ENCODE measurements at regions not wholly inside any gene's neighbourhood (a gene's known extent, or its start where the extent isn't known, plus 50 kb on each side); places are given as distances from the start of the nearest gene placed in this dataset.

GRCh38 chr21:15264084-15264665 is 199.4 kb upstream of the NRIP1 start:
- in situ Hi-C loops (cut with HindIII; ENCODE audit: extremely low pct_ligation_motif_present, low pct_unique_long_range_greater_than_20kb) (no loop called here), intact Hi-C loops (cut with micrococcal nuclease; ENCODE audit: unreplicated experiment) (no loop called here)
- Histone ChIP-seq H3K27ac (ENCODE audit: extremely low read length, insufficient read depth, low read length) (no peak overlapping the region), H3K9ac (ENCODE audit: insufficient read depth, low read depth, low read length) (no peak overlapping the region), H3K4me1 (ENCODE audit: insufficient read depth, low read length) (no peaks in the 10 kb centered on the region), H3K4me2 (ENCODE audit: low read depth, low read length) (no peak overlapping the region), H3K9me3 (ENCODE audit: low read length) (no peaks in the 10 kb centered on the region), H3K79me2 (ENCODE audit: insufficient read depth, low read length) (no peaks in the 10 kb centered on the region), H4K20me1 (ENCODE audit: insufficient read depth, low read length) (no peaks in the 10 kb centered on the region), H3K4me3 (replicated peaks in 1 of 3; ENCODE audit: insufficient read depth in 1 of 3, low read depth in 2 of 3, low read length in 3 of 3) (no peak overlapping the region), H3K36me3 (replicated peaks in 1 of 2; ENCODE audit: control insufficient read depth in 1 of 2, insufficient read depth in 2 of 2, low read length in 2 of 2) (no peaks in the 10 kb centered on the region), H3K27me3 (ENCODE audit: control insufficient read depth in 1 of 2, insufficient read depth in 2 of 2, low read length in 2 of 2) (no peaks in the 10 kb centered on the region), H2AFZ (ENCODE audit: low read length) (no peak overlapping the region)
- CTCF ChIA-PET (ENCODE audit: low intra/inter-chr PET ratio, low total read pairs) = no interaction called here
- DNase-seq (ENCODE audit: low spot score) = no peak
- no TSS peak for BruUV-seq (replicated peaks)
- POLR2A ChIA-PET = no interaction called here
- TF ChIP-seq SETDB1 (CRISPR knock-in tag; IDR thresholded peaks at IDR 0.05; ENCODE audit: borderline replicate concordance) (no peak), TBL1XR1 (IDR thresholded peaks at IDR 0.05; ENCODE audit: borderline replicate concordance, low read length, partially characterized antibody) (no peak), SNAPC5 (CRISPR knock-in tag; IDR thresholded peaks at IDR 0.05; ENCODE audit: borderline replicate concordance) (no peak), MYNN (CRISPR knock-in tag; IDR thresholded peaks at IDR 0.05; ENCODE audit: low read depth) (no peak), HHEX (CRISPR knock-in tag; IDR thresholded peaks at IDR 0.05) (no peak), PITX1 (CRISPR knock-in tag; IDR thresholded peaks at IDR 0.05) (no peak), TBX2 (CRISPR knock-in tag; IDR thresholded peaks at IDR 0.05; ENCODE audit: borderline replicate concordance) (no peak), HMGXB4 (CRISPR knock-in tag; IDR thresholded peaks at IDR 0.05; ENCODE audit: borderline replicate concordance in 1 of 2, low read depth in 1 of 2) (no peak)
- TF ChIP-seq, protein P1, sequence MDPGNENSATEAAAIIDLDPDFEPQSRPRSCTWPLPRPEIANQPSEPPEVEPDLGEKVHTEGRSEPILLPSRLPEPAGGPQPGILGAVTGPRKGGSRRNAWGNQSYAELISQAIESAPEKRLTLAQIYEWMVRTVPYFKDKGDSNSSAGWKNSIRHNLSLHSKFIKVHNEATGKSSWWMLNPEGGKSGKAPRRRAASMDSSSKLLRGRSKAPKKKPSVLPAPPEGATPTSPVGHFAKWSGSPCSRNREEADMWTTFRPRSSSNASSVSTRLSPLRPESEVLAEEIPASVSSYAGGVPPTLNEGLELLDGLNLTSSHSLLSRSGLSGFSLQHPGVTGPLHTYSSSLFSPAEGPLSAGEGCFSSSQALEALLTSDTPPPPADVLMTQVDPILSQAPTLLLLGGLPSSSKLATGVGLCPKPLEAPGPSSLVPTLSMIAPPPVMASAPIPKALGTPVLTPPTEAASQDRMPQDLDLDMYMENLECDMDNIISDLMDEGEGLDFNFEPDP (CRISPR knock-in tag; conservative IDR thresholded peaks at IDR 0.05) = no peak
- TF ChIP-seq, protein P2, sequence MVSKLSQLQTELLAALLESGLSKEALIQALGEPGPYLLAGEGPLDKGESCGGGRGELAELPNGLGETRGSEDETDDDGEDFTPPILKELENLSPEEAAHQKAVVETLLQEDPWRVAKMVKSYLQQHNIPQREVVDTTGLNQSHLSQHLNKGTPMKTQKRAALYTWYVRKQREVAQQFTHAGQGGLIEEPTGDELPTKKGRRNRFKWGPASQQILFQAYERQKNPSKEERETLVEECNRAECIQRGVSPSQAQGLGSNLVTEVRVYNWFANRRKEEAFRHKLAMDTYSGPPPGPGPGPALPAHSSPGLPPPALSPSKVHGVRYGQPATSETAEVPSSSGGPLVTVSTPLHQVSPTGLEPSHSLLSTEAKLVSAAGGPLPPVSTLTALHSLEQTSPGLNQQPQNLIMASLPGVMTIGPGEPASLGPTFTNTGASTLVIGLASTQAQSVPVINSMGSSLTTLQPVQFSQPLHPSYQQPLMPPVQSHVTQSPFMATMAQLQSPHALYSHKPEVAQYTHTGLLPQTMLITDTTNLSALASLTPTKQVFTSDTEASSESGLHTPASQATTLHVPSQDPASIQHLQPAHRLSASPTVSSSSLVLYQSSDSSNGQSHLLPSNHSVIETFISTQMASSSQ (IDR thresholded peaks at IDR 0.05; ENCODE audit: low read depth) = no peak
- TF ChIP-seq, protein P2 (CRISPR knock-in tag; IDR thresholded peaks at IDR 0.05; ENCODE audit: borderline replicate concordance) = no peak
- 47% methylated on average over 2 of the region's 2 CpGs for WGBS (ENCODE audit: low lambda C conversion rate)
- ATAC-seq = no peak
- no peak for FAIRE-seq
